CD4-positive, alpha-beta T cell (primary cell): ENCODE measurements at regions not wholly inside any gene's neighbourhood (a gene's known extent, or its start where the extent isn't known, plus 50 kb on each side); places are given as distances from the start of the nearest gene placed in this dataset.

Experiments used
- ATAC-seq: fragments of 200-7000 bp; cut with Tn5 transposase; one replicate; pipeline ENCODE4 v1.10.0; 2022; ENCODE audit warnings: mild to moderate bottlenecking; ENCODE audit not compliant: poor library complexity
- CTCF ChIA-PET: fragments of 350-600 bp; sonication (Branson Sonifier 250); formaldehyde crosslinking; loops from one replicate; lab custom pipeline; 2021; ENCODE audit warnings: antibody characterized with exemption, inconsistent platforms; lab: Charles Lee
- POLR2A ChIA-PET: fragments of 350-600 bp; sonication (Branson Sonifier 250); formaldehyde crosslinking; loops from one replicate; lab custom pipeline; 2021; ENCODE audit warnings: antibody characterized with exemption, inconsistent platforms; lab: Charles Lee
- DNase-seq, 14 experiments: peaks; one replicate each; pipeline ENCODE4 v3.0.0-alpha.2; 2013 to 2020; ENCODE audit warnings: mixed read lengths in 2 of 14
- H3K27ac ChIP-seq, 2 donors: one replicate each; pipeline versions ENCODE4 v1.5.1 to v1.7.0; 2013; ENCODE audit warnings: low read length in 2 of 2, low read depth in 1 of 2, mild to moderate bottlenecking in 1 of 2
- H3K27me3 ChIP-seq, 2 experiments: 1 replicate in 1 of 2; 2 replicates in 1 of 2; pipeline versions ENCODE4 v1.6.1 to v1.7.0; 2013; ENCODE audit warnings: low read length in 2 of 2, control low read depth in 1 of 2, mild to moderate bottlenecking in 1 of 2, moderate library complexity in 1 of 2; ENCODE audit not compliant: insufficient read depth in 2 of 2, control insufficient read depth in 1 of 2
- H3K36me3 ChIP-seq: one replicate; pipeline ENCODE4 v1.6.1; 2013; ENCODE audit warnings: low read length, control low read depth; ENCODE audit not compliant: insufficient read depth
- H3K4me1 ChIP-seq: one replicate; pipeline ENCODE4 v1.6.1; 2013; ENCODE audit warnings: low read length, control low read depth; ENCODE audit not compliant: insufficient read depth
- H3K4me3 ChIP-seq: one replicate; pipeline ENCODE4 v1.5.1; 2013; ENCODE audit warnings: mild to moderate bottlenecking, low read length, moderate library complexity
- H3K9me3 ChIP-seq, 2 experiments: 1 replicate in 1 of 2; 2 replicates in 1 of 2; pipeline versions ENCODE4 v1.6.1 to v1.7.0; 2013; ENCODE audit warnings: low read length in 2 of 2, mild to moderate bottlenecking in 2 of 2, control low read depth in 1 of 2, moderate library complexity in 1 of 2; ENCODE audit not compliant: control insufficient read depth in 1 of 2, insufficient read depth in 1 of 2
- H3K27ac Mint-ChIP-seq: one replicate; pipeline ENCODE4 v1.8.0; 2020; ENCODE audit warnings: mixed read lengths
- H3K27me3 Mint-ChIP-seq: one replicate; pipeline ENCODE4 v1.8.0; 2021; ENCODE audit warnings: mixed read lengths
- H3K36me3 Mint-ChIP-seq: one replicate; pipeline ENCODE4 v1.8.0; 2021; ENCODE audit warnings: low read depth, mixed read lengths
- H3K4me1 Mint-ChIP-seq: one replicate; pipeline ENCODE4 v1.8.0; 2021; ENCODE audit warnings: low read depth, mixed read lengths
- H3K4me3 Mint-ChIP-seq: one replicate; pipeline ENCODE4 v1.8.0; 2020; ENCODE audit warnings: mild to moderate bottlenecking, mixed read lengths
- H3K9me3 Mint-ChIP-seq: one replicate; pipeline ENCODE4 v1.8.0; 2020; ENCODE audit warnings: mixed read lengths
- intact Hi-C, 2 experiments: fragments of 100-400 bp; cut with DNase I in 1 of 2; cut with micrococcal nuclease in 1 of 2; formaldehyde crosslinking; loops; one replicate each; pipeline versions ENCODE4 v1.15.1 to v1.9.0; 2023 to 2025; cut with DNase I, micrococcal nuclease
- TF ChIP-seq, protein P1 (sequence below): fragments of 200-600 bp; IDR thresholded peaks from one replicate; pipeline ENCODE4 v1.8.0; 2022; ENCODE audit warnings: antibody characterized with exemption, mild to moderate bottlenecking

DNA sequence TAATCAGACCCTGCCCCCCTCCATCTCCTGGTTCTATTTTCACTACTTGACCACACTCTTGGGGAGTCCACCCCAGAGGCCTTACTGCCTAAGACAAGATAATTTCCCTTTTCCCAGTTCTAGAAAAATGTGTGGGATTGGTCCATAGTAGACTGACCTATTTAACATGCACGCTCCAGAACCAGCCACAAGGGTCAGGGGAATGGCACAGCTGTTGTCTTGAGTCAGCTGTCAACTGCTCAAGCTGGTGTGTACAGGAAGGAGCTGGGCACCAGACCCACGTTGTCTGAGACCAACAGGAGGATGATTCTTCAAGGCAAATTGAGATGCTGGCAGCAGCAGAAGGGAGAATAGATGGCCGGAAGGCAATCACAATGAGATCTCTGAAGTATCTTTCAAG lies 280.5 kb downstream of the UQCRFS1 start:
- Histone ChIP-seq H3K27ac (no peak overlapping the region), H3K36me3 (no peaks in the 10 kb centered on the region), H3K4me3 (no peak overlapping the region), H3K27me3 (no peaks in the 10 kb centered on the region), H3K4me1 (no peaks in the 10 kb centered on the region), H3K9me3 (peaks cover 0 to 11% of the 10 kb centered on the region in 2 experiments)
- Mint-ChIP-seq H3K4me3 (no peak overlapping the region), H3K4me1 (no peaks in the 10 kb centered on the region), H3K27ac (no peak overlapping the region), H3K9me3 (peaks cover 2% of the 10 kb centered on the region), H3K36me3 (no peaks in the 10 kb centered on the region), H3K27me3 (no peaks in the 10 kb centered on the region)
- ATAC-seq (no peak), DNase-seq (no peak)
- ChIA-PET POLR2A (no interaction called here), CTCF (no interaction called here)
- TF ChIP-seq, protein P1, sequence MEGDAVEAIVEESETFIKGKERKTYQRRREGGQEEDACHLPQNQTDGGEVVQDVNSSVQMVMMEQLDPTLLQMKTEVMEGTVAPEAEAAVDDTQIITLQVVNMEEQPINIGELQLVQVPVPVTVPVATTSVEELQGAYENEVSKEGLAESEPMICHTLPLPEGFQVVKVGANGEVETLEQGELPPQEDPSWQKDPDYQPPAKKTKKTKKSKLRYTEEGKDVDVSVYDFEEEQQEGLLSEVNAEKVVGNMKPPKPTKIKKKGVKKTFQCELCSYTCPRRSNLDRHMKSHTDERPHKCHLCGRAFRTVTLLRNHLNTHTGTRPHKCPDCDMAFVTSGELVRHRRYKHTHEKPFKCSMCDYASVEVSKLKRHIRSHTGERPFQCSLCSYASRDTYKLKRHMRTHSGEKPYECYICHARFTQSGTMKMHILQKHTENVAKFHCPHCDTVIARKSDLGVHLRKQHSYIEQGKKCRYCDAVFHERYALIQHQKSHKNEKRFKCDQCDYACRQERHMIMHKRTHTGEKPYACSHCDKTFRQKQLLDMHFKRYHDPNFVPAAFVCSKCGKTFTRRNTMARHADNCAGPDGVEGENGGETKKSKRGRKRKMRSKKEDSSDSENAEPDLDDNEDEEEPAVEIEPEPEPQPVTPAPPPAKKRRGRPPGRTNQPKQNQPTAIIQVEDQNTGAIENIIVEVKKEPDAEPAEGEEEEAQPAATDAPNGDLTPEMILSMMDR, result no peak
- intact Hi-C loops, result no loop called here

DNA sequence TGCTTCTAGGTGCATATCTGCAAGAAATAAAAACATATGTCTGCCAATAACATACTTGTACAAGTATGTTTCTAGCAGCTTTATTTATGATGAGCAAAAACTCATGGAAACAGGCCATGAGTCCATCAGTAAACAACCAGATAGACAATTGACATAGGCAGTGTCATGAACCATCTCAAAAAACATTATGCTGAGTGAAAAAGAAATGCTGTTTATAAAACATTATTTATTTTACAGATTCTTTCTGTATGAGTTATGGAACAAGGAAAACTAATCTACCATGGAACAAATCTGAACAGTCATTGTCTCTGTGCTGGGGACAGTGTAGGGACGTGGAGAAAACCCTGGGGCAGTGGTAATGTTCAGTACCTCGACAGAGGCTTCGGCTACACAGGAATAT lies 283.9 kb downstream of the UQCRFS1 start:
- Mint-ChIP-seq H3K27ac (no peak overlapping the region), H3K4me1 (no peaks in the 10 kb centered on the region), H3K36me3 (no peaks in the 10 kb centered on the region), H3K27me3 (no peaks in the 10 kb centered on the region), H3K9me3 (no peaks in the 10 kb centered on the region), H3K4me3 (no peak overlapping the region)
- Histone ChIP-seq H3K27ac (no peak overlapping the region), H3K4me3 (no peak overlapping the region), H3K36me3 (no peaks in the 10 kb centered on the region), H3K4me1 (no peaks in the 10 kb centered on the region), H3K9me3 (peaks cover 0 to 6% of the 10 kb centered on the region in 2 experiments), H3K27me3 (no peaks in the 10 kb centered on the region)
- ATAC-seq, result no peak
- DNase-seq, result no peak
- intact Hi-C loops, result no loop called here
- POLR2A ChIA-PET, result no interaction called here
- TF ChIP-seq, protein P1, result no peak
- CTCF ChIA-PET, result no interaction called here

DNA sequence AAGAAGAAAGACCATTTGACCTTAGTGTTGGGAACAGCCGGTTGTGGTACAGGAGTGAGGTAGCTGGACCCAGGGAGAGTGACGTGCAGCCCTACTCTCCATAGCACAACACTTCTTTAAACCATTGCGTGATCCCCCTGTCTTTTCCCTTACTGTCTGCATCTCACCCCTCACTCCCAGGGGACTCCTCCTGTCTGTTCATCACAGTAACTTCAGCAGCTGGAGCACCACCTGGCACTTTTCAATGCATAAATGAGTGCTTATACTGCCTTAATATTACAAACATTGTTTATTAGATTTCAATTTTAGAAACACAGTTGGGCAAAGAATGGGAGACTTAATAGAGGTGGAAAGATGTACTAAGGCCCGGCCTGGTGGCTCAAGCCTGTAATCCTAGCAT lies 285.5 kb downstream of the UQCRFS1 start:
- no peaks in the 10 kb centered on the region for H3K27me3 Mint-ChIP-seq
- no peaks in the 10 kb centered on the region for H3K4me1 ChIP-seq
- H3K9me3 Mint-ChIP-seq, result no peaks in the 10 kb centered on the region
- intact Hi-C loops, result no loop called here
- no peak overlapping the region for H3K4me3 ChIP-seq
- H3K4me3 Mint-ChIP-seq, result no peak overlapping the region
- H3K4me1 Mint-ChIP-seq, result no peaks in the 10 kb centered on the region
- TF ChIP-seq, protein P1, result no peak
- ATAC-seq, result no peak
- H3K27me3 ChIP-seq, result no peaks in the 10 kb centered on the region
- no peaks in the 10 kb centered on the region for H3K36me3 Mint-ChIP-seq
- H3K27ac ChIP-seq, result no peak overlapping the region
- ChIA-PET CTCF (no interaction called here), POLR2A (no interaction called here)
- no peak overlapping the region for H3K27ac Mint-ChIP-seq
- H3K9me3 ChIP-seq, result peaks cover 0 to 4% of the 10 kb centered on the region in 2 experiments
- H3K36me3 ChIP-seq, result no peaks in the 10 kb centered on the region
- no peak for DNase-seq
